NCI-H2171 treated with DMSO at 0.1 percent for 48 hours (cell line): ENCODE measurements at regions not wholly inside any gene's neighbourhood (a gene's known extent, or its start where the extent isn't known, plus 50 kb on each side); places are given as distances from the start of the nearest gene placed in this dataset.
"Not testable (repeated sequence)": the region's sequence is repeated elsewhere in the genome, so short reads cannot be mapped to it uniquely, and the experiment has no call there.

ENCODE experiments used
- DNase-seq: peaks from one replicate; lab custom pipeline; 2025; lab: John Stamatoyannopoulos, UW

DNA sequence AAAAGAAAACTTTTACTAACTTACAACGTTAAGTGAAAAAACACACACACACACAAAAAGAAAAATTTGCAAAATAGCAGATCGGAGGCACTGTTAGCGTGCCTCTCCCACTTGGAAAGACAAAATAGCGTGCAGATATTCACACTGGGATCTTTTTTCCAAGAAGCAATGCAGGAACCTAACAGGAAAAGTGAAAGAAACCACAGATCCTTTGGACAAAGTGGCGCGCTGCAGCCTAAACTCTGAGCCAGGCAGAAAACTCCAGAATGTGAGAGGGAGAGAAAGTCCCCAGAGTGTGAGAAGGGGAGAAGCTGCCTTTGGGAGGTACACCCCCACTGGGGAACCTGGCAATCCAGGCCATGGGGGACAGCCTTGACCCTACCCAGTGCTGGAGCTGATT, 70.7 kb upstream of the SERPINE2 start:
- DNase-seq, result no peak

DNA sequence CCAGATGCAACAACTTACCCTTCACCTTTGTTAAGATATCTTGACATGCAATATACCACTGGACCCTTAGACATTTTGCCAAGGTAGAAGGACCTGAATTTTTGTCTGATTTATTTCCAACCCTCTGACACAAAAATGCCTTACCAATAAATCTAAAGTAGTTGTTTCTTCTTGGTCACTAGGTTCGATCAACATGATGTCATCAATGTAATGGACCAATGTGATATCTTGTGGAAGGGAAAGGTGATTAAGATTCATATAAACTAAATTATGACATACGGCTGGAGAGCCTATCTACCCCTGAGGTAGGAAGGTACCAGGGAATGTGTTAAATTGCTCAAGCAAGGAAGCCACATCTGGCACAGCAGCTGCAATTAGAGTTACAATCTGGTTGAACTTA, 67.7 kb upstream of the SERPINE2 start:
- DNase-seq, result no peak

DNA sequence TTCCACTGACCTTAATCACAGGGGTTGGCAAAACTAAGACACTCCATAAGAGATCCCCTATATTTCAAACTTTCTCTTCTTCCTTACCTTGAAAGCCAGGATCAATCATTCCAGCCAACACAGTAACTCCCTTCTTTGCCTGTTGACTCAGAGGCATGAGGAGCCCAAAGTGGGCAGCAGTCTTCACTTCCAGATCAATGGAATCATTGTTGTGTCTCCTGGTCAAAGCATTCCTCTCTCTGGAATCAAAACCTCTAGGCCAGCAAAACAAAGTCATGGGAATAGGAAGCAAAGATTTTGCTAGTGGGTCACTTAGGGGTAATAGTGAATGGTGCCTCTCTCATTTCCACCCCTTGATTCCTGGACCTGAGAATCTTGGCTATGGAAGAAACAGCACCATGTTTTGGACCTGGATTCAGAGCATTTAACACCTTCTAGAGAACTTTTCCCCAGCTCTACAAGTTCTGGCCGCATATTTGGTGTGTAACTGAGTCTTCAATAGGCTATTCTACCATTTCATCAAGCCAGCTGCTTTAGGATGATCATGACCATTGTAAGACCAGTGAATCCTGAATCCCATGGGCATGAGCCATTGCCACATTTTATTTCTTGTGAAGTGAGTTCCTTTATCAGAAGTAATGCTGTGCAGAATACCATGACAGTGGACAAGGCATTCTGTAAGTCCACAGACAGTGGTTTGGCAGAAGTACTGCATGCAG, 65.7 kb upstream of the SERPINE2 start:
- no peak for DNase-seq

DNA sequence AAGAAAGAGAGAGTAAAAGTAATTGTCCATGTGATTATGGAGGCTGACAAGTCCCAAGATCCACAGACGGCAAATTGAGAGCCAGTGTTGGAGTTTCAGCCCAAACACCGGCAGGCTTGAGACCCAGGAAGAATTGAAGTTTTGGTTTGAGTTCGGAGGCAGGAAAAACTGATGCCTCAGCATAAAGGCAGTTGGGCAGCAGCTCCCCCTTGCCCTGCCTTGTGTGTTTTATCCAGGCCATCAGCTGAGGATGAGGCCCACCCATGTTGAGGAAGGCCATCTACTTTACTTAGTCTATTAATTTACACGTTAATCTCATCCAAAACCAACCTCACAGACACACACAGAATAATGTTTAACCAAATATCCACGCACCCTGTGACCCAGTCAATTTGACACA, 64.6 kb upstream of the SERPINE2 start:
- DNase-seq, result no peak

DNA sequence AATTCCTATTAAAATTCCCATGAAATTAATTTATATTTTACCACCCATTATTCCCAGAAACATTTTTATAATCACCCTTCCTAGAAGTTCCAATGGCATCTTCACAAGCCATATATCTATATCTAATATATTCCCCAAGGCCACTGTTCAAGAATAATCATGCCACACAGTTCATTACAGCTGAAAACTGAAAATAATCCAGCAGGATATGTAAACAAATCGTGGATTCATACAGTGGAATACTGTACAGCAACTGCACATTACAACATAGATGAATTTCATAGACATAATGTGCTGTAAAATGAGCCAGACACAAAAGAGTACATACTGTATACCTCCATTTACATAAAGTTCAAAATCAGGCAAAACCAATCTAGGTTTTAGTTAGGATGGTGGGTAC, 63.9 kb upstream of the SERPINE2 start:
- no peak for DNase-seq

DNA sequence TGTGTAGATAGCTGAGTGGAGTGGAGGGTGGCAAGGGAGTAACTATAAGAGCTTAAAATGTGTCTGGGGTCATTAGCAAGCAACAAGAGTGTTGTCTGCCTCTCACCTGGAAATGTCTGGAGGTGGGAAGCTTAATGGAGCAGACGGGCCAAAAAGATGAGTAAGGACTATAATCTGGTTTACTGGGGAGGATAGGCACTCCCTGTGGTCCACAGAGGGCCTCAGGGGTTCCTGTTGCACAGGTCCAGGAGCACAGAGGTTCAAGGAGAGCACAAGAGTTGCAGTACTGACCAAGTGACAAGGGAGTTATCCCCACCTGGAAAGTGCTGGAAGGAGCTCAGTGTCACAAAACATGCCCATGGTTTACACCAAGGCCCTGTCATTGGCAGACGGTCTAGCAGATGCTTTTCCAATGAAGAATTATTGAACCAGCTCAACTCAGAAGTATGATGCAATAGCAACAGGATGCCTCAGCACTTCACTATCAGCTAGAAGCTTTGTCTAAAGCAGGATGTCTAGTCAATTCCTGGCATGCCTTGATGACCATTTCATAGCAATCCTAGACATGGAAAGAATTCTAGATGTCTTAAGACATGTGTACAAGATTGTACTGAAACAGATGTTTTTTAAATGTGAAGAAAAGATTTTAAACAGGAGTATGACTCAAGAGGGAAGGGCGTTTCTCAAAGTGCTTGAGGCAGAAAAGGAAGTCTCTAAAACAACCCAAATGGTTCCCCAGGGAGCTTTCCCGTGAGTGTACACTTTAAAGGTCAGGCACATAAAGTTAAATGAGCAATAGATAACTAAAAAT, 62.9 kb upstream of the SERPINE2 start:
- DNase-seq, result no peak

DNA sequence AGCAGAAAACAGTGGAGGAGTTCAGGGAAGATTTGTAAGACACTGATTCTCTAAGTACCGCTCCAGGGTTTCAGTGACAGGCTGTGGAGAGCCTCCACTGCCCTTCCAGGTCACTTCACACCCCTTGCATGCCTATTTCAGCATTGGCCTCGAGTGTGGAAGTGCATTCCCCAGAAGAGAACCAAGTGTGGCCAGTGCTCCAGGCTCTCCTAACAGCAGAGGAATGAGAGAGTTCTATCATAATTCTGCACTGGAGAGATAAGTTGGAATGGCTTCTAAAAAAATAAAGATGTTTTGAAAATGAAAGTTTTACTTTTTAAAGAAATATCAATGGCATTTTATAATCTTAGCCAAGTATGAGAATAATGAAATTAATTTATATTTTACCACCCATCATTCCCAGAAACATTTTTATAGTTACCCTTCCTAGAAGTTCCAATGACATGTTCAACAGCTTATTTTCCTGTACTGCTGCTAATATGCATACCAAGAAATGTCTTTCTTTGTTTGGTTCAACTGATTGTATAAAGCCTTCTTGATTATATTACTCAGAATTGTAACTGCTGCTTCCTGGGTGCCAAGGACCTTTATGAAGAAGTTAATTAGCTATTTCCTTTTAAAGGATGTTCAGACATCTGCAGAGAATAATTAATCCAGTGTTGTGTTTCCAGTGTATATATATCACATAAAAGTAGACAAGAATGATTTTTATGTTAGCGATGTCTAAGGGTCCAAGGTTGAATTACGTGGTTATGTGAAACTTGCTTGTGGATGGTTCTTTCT, 61.0 kb upstream of the SERPINE2 start:
- DNase-seq, result no peak

DNA sequence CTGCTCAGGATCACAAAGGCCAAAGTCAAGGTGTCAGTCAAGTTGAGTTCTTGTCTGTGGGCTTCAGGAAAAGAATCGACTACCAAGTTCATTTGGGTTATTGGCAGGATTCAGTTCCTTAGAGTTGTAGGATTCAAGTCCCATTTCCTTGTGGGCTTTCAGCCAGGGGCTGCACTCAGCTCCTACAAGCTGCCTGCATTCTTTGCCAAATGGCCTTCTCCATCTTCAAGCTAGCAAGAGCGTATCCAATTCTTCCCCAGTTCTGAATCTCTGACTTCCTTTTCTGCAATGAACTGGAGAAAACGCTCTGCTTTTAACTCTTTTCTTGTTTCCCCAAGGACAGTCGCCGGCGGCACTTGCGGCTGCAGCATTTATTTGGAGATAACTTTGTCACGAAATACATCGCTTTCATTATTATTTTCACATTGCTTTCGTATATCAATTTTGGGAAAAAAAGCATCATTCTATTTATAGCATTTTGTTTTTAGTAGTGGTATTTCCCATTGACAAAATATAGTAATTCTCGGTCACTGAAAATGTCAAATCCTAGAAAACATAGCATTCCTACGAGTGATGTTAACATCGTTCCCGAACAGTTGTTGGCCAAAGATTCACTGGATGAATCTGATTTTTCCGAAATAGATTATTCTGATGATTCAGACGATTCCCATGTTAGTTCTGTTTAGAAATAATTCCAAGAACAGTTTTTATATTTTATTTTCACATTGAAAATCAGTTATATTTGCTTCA, 59.6 kb upstream of the SERPINE2 start:
- DNase-seq, result no peak

DNA sequence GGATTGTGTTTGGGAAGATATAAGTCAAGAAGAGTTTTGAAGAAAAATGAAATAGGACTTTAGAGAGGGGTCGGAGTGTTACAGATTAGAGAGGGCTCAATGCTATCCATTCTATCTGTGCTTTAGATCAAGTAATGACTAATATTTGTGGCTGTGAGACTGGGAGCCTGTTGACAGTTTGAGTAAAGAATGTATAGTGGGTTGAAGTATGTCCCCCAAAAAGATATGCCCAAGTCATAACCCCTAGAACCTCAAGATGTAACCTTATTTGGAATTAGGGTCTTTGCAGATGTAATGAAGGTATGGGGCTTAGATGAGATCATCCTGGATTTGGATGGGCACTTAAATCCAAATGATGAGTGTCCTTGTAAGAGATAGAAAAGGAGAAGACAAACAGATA, 55.3 kb upstream of the SERPINE2 start:
- no peak for DNase-seq

DNA sequence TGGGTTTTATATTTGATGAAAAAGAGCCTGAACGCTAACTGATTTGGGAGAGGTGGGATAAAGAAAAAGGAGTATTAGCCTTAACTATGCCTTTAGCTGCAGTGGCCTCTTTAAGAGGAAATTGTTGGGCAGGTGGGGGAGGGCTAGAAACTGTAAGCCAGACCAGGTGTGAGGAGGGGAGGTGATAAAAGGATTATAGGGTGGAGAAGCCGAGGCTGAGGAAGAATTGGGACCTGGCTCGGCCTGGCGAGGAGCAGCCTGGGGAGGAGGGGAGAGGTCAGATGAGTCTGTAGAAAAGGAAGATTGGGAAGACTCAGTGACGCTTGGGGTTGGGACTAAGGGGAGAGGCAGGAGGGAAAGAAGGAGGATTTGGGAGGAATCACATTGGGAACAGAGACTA, 52.6 kb upstream of the SERPINE2 start:
- not testable (repeated sequence) for DNase-seq

DNA sequence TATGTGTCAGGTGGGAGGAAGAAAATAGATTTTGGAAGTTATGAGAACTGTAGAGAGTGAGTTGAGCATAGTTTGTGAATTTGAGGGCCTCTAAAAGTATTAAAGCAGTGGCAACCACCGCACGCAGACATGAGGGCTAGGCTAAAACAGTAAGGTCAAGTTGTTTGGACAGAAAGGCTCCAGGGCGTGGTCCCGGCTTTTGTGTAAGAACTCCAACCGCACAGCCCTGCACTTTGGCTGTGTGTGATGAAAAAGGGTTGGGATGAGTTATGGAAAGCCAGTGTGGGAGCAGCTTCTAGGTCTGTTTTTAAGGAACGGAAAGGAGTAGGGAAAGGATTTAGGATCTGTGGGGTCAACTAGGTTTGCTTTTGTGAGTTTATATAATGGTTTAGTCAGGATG, 50.5 kb upstream of the SERPINE2 start:
- DNase-seq, result not testable (repeated sequence)
